Spleen (tissue), 11 donors: ENCODE measurements at regions not wholly inside any gene's neighbourhood (a gene's known extent, or its start where the extent isn't known, plus 50 kb on each side); places are given as distances from the start of the nearest gene placed in this dataset.

Experiments used
- DNase-seq: peaks from one replicate; pipeline ENCODE4 v3.0.0-alpha.2; 2020
- H3K27ac ChIP-seq, 8 donors: fragments of 200-600 bp; sonication (generic) in 7 of 8; 1 replicate in 4 of 8; 2 replicates in 4 of 8; pipeline versions ENCODE4 v1.5.0 to v1.8.0; 2016 to 2021; ENCODE audit warnings: inconsistent platforms in 4 of 8, mild to moderate bottlenecking in 4 of 8, moderate library complexity in 1 of 8
- H3K27me3 ChIP-seq, 7 donors: fragments of 200-600 bp; sonication (generic) in 6 of 7; replicated peaks in 1 of 7; 1 replicate in 4 of 7; 2 replicates in 3 of 7; pipeline versions ENCODE4 v1.5.0 to v1.8.0; 2016 to 2021; ENCODE audit warnings: inconsistent platforms in 3 of 7, mild to moderate bottlenecking in 1 of 7
- H3K36me3 ChIP-seq, 6 donors: fragments of 200-600 bp; sonication (generic) in 5 of 6; 1 replicate in 4 of 6; 2 replicates in 2 of 6; pipeline versions ENCODE4 v1.5.0 to v1.8.0; 2016 to 2021; ENCODE audit warnings: inconsistent platforms in 2 of 6
- H3K4me1 ChIP-seq, 6 donors: fragments of 200-600 bp; sonication (generic) in 5 of 6; 1 replicate in 3 of 6; 2 replicates in 3 of 6; pipeline versions ENCODE4 v1.5.0 to v1.8.0; 2016 to 2021; ENCODE audit warnings: inconsistent platforms in 3 of 6
- H3K4me3 ChIP-seq, 8 donors: fragments of 200-600 bp; sonication (generic) in 7 of 8; 1 replicate in 4 of 8; 2 replicates in 4 of 8; pipeline versions ENCODE4 v1.5.0 to v1.8.0; 2016 to 2021; ENCODE audit warnings: inconsistent platforms in 4 of 8, mild to moderate bottlenecking in 4 of 8, moderate library complexity in 2 of 8
- H3K9me3 ChIP-seq, 8 donors: fragments of 200-600 bp; sonication (generic) in 7 of 8; 1 replicate in 4 of 8; 2 replicates in 4 of 8; pipeline versions ENCODE4 v1.5.0 to v1.8.0; 2016 to 2021; ENCODE audit warnings: inconsistent platforms in 4 of 8
- CTCF ChIP-seq, 11 experiments: fragments of 200-600 bp in 7 of 11; fragments of 450-650 bp in 4 of 11; sonication (generic) in 4 of 11; IDR thresholded peaks in 8 of 11; conservative IDR thresholded peaks in 3 of 11; 1 replicate in 7 of 11; 2 replicates in 4 of 11; pipeline versions ENCODE4 v1.4.0 to v1.8.0; 2016 to 2021; ENCODE audit warnings: antibody characterized with exemption in 11 of 11, inconsistent platforms in 4 of 11, mild to moderate bottlenecking in 1 of 11
- POLR2A ChIP-seq, 3 donors: fragments of 450-650 bp; IDR thresholded peaks; one replicate each; pipeline ENCODE4 v1.5.1; 2017; ENCODE audit warnings: antibody characterized with exemption in 3 of 3, mild to moderate bottlenecking in 1 of 3
- POLR2AphosphoS5 ChIP-seq, 3 donors: sonication (generic); formaldehyde crosslinking; IDR thresholded peaks; one replicate each; pipeline ENCODE4 v1.5.1; 2017; ENCODE audit warnings: antibody characterized with exemption in 3 of 3
- WGBS, 5 donors: extraction: QIAGEN DNeasy Blood & Tissue Kit in 3 of 5; methylation state at CpG; one replicate each; pipeline versions ENCODE4 v1.1.5 to v1.1.7; 2013 to 2018; 5-methylcytosine and 5-hydroxymethylcytosine counted together
- intact Hi-C: fragments of 100-400 bp; cut with DNase I; formaldehyde crosslinking; loops from one replicate; pipeline ENCODE4 v1.15.0; 2023; ENCODE audit warnings: low total_unique reads
- donor health status: healthy with polysubstance abuse.
- donor health status: DM: no; HTN: no; CAD: no; lungs with moderate emphysema.
- donor health status: DM: no; HTN: no; CAD: no.
- donor health status: Bipolar disorder and iron deficiency.
- donor health status: healthy.
- donor health status: DM: no; HTN: no; CAD: no.
- donor health status: DM: yes; HTN: yes; CAD: no.

GRCh38 chr6:77245026-77245425, 218.3 kb downstream of the HTR1B start:
- no peaks in the 10 kb centered on the region for H3K27me3 ChIP-seq
- no peaks in the 10 kb centered on the region for H3K36me3 ChIP-seq
- TF ChIP-seq POLR2AphosphoS5 (IDR thresholded peaks at IDR 0.05) (no peak), POLR2A (IDR thresholded peaks at IDR 0.05) (no peak), CTCF (IDR thresholded peaks at IDR 0.05 in 8 of 11, conservative IDR thresholded peaks at IDR 0.05 in 3 of 11) (no peak)
- H3K27ac ChIP-seq = no peak overlapping the region
- no peaks in the 10 kb centered on the region for H3K9me3 ChIP-seq
- WGBS, 5 donors = 25 to 54% (median 29%) methylated on average over 2 of the region's 2 CpGs
- no peak overlapping the region for H3K4me3 ChIP-seq
- intact Hi-C loops = no loop called here
- H3K4me1 ChIP-seq = no peaks in the 10 kb centered on the region
- DNase-seq = no peak

- DNase-seq = no peak
- H3K4me3 ChIP-seq = no peak overlapping the region
- H3K27me3 ChIP-seq = no peaks in the 10 kb centered on the region
- no peaks in the 10 kb centered on the region for H3K4me1 ChIP-seq
- peaks cover 0 to 6% (median 0%) of the 10 kb centered on the region in 8 donors for H3K9me3 ChIP-seq
- no peak overlapping the region for H3K27ac ChIP-seq
- TF ChIP-seq POLR2AphosphoS5 (IDR thresholded peaks at IDR 0.05) (no peak), POLR2A (IDR thresholded peaks at IDR 0.05) (no peak), CTCF (IDR thresholded peaks at IDR 0.05 in 8 of 11, conservative IDR thresholded peaks at IDR 0.05 in 3 of 11) (no peak)
- H3K36me3 ChIP-seq = no peaks in the 10 kb centered on the region
- intact Hi-C loops = no loop called here
- WGBS, 5 donors = 38 to 79% (median 56%) methylated on average over 1 of the region's 1 CpG
Measured at GRCh38 chr6:77231438-77232305, 231.6 kb downstream of the HTR1B start.

GRCh38 chr6:77228279-77228678, 235.0 kb downstream of the HTR1B start:
- no peak for DNase-seq
- intact Hi-C loops = no loop called here
- no peak for TF ChIP-seq POLR2AphosphoS5 (IDR thresholded peaks at IDR 0.05)
- TF ChIP-seq CTCF (IDR thresholded peaks at IDR 0.05 in 8 of 11, conservative IDR thresholded peaks at IDR 0.05 in 3 of 11) = no peak
- peaks cover 0 to 4% (median 2%) of the 10 kb centered on the region in 8 donors for H3K9me3 ChIP-seq
- no peak overlapping the region for H3K27ac ChIP-seq
- H3K4me1 ChIP-seq = no peaks in the 10 kb centered on the region
- H3K36me3 ChIP-seq = no peaks in the 10 kb centered on the region
- no peak overlapping the region for H3K4me3 ChIP-seq
- no peaks in the 10 kb centered on the region for H3K27me3 ChIP-seq

GRCh38 chr6:77217896-77218295, 245.4 kb downstream of the HTR1B start:
- DNase-seq = no peak
- intact Hi-C loops = no loop called here
- Histone ChIP-seq H3K4me3 (no peak overlapping the region), H3K27me3 (no peaks in the 10 kb centered on the region), H3K4me1 (no peaks in the 10 kb centered on the region), H3K9me3 (peaks cover 0 to 28% (median 16%) of the 10 kb centered on the region in 8 donors), H3K27ac (no peak overlapping the region), H3K36me3 (no peaks in the 10 kb centered on the region)
- TF ChIP-seq CTCF (IDR thresholded peaks at IDR 0.05 in 8 of 11, conservative IDR thresholded peaks at IDR 0.05 in 3 of 11) = no peak
- no peak for TF ChIP-seq POLR2AphosphoS5 (IDR thresholded peaks at IDR 0.05)
- TF ChIP-seq POLR2A (IDR thresholded peaks at IDR 0.05) = no peak
